ENCODE measurements at regions not wholly inside any gene's neighbourhood (a gene's known extent, or its start where the extent isn't known, plus 50 kb on each side); places are given as distances from the start of the nearest gene placed in this dataset.

GRCh38 chr15:95266451-95267061, 1035.2 kb downstream of the MCTP2 start:
- DNase-seq: no peak

DNA sequence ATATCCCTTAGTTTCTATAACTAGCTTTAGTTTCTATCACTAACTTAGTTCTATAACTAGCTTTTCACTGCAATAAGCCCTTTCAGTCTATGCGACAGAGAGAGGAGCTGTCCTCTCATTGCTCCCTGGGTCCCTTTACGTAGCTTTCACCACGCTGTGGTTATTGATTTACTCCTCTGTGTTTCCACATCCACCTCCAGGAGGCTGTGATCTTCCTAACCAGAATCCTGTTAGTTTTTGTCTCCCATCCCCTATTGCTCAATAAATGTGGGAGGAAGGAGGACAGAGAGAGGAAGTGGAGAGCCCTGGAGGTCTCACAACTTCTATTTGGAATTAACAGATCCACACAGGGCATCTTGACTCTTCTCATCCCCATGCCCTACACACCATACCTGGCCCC, 1036.1 kb downstream of the MCTP2 start:
- no peak for DNase-seq

- no peak for DNase-seq
Measured at GRCh38 chr15:95269242-95270183, 1038.2 kb downstream of the MCTP2 start.

DNA sequence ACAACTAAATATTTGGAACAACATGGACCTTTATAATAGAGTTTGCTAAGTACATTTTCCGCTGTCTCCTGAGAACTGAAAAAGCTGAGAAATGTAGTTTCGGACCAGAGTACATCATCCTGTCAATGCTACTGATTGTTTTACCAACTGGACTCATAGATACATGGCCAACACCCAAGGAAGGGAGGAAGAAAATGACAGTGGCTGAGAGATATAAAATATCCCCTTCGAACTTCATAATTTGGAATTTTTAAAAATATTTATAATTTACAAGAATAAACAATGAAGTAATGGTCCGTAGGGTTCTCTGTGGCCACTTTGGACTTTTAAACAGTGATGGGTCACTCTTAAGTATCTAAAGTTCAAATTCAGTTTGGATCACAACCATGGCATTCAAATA, 1042.7 kb downstream of the MCTP2 start:
- DNase-seq: no peak

- DNase-seq: no peak
Measured at GRCh38 chr15:95277266-95277665, 1045.9 kb downstream of the MCTP2 start.

DNA sequence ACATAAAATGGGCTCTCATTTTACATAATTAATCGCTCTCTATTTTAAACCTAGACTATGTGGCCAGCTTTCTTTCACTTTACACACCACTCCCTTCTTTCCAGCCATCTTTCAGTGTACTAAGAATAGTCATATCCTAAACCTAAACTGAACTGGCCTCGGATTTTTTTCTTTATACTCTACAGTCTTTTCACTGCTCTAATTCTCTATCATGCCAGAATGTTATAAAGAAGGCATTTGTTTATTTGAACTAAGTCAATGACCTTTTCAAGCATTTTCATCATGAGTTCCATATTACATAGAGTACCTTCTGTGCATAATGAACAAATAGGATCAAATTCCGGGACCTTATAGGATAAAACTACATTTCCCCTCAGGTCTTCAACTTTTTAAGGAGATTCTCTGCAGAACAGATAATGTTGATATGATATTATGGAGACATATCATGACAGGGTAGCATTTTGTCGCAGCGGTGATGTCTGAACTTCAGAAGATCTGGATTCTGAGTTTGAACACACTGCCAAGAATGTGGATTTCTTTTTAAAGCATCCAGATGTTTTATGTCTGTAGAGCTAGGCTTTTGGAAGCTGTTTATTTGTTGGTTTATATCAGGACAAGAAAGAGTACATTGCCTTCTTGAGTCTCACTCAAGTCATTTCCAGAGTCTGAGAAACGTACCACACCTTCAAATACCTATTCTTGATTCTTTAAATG, 1047.3 kb downstream of the MCTP2 start:
- no peak for DNase-seq

- DNase-seq: no peak
Measured at GRCh38 chr15:95279277-95280019, 1048.1 kb downstream of the MCTP2 start.

GRCh38 chr15:95280711-95281110, 1049.3 kb downstream of the MCTP2 start:
- DNase-seq: no peak

DNA sequence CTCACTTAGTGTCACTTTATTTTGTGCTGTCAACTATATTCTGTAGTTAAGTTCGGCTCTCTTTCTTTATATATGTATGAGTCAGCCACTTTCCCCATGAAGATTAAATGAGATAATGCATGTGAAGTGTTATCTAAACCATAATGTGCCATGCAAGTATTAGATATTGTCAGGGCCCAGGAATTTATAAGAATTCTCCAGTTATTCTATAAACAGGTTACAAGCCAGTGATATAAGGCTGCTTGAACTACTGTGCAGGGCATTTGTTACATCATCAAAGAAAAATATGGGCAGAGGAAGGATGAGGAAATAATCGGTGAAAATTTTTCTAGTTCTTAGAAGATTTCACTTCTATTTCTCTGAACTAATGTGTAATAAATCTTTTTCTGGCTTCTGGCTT, 1049.0 kb upstream of the NR2F2 start:
- DNase-seq: no peak

DNA sequence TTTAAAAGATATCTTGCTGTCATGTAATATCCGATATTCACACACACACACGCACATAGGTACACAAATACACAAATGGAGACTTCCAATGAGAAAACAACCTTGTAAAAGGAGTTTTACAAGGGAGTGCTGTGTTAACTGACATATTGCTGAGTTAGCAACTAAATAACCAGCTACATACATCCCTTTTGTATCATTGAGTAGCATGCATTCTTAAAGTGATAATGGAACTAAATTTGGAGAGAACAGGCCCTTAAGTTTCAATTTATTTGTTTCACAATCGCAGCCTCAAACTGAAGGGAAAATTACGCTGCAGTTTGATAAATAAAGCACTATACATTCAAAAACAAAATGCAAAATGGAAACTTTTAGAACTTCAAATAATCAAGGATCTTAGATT, 1046.0 kb upstream of the NR2F2 start:
- no peak for DNase-seq

GRCh38 chr15:95284933-95285421, 1045.5 kb upstream of the NR2F2 start:
- no peak for DNase-seq

DNA sequence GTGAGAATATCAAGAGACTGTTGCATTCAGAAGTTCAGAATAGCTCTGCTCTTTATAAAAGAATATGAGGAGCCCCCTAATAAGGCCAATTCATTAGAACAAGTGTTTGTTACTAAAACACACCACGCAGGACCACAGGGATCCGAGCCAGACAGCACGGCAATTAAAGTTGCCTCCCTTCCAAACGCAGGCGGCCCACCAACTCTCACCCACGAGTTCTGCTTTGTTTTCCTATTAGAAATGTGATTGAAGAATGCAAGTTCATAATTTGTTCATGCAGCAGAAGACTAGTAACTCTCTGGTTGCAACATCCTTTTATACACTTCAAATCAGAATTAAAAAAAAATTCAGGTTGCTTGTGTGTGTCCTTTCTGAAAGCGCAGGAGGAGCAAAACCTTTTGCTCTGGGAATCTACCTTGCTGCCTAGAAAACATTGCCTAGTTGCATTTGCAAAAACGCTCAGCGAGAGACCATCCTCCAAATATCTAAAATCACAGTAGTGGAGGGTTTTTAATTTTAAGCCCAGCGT, 1044.1 kb upstream of the NR2F2 start:
- no peak for DNase-seq

DNA sequence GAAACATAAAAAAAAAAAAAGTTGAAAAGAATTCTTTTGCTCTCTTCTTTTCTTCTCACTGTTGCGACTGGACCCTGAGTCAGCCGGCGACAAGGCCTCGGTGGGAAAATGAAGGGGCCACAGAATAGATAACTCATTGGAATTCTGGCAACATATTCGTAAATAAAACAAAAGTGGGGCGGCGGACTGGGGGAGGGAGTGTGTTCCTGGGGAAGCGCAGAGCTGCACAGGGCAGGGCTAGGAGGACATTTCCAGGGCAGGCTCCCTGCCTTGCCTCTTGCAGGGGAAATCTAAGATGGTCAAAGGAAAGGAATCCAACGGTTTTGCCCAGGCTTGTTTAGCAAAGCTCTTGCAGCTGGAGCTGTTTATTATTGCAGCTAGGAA, 1042.8 kb upstream of the NR2F2 start:
- DNase-seq: no peak

DNA sequence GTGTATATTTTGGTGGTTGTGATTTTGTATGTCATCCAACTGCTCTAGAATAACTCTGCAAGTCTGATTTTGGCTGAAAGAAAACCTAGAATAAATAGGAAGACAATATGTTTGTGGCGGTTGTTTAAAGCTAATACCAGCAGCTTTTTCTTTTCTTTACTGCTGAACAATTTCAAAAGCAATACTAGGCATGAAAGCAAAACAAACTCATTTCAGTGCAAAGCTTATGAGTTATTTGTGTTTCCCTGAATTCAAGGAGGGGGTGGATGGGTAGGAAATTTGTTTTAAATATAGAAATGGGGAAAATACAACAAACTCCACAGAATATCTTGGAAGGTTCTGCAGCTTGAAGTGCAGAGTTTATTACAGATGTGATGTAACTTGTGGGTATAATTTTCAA, 1041.9 kb upstream of the NR2F2 start:
- DNase-seq: no peak

DNA sequence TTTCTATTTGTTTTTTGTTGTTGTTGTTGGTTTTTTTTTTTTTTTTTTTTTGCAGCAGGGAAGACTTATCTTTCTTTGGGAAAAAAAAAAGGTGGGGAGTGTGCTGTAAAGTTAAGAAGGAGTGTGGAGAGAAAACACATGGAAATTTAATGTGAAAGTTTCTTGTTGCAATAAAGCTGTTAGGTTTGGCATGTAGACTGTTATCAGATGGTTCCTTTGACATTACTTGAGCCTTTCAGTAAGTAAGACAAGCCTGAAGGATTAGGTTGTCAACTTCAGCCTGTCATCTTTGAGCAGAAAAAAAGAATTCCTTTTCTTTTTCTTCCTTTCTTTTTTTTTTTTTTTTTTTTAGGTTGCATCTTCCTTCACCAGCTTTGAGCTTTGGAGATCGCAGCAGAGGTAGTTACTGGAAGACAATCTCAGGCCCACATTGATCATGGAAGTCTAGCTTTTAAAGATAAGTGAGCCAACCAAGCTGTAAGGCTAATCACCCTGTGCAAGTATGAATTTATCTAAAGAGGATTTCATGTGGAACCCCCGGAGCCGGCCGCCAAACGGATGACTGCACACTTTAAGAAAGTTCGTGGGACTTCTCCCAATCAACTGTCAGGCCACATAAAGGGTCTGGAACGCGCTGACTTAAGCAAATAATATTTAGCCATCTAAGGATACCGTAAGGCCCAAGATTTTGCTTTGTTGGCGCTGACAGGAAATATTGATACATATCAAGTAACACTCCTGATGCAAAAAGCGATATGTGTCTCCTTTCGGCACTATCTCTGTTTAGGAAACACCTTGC, 1040.1 kb upstream of the NR2F2 start:
- no peak for DNase-seq

GRCh38 chr15:95291898-95292472, 1038.5 kb upstream of the NR2F2 start:
- DNase-seq: no peak

- no peak for DNase-seq
Measured at GRCh38 chr15:95292785-95293450, 1037.6 kb upstream of the NR2F2 start.

DNA sequence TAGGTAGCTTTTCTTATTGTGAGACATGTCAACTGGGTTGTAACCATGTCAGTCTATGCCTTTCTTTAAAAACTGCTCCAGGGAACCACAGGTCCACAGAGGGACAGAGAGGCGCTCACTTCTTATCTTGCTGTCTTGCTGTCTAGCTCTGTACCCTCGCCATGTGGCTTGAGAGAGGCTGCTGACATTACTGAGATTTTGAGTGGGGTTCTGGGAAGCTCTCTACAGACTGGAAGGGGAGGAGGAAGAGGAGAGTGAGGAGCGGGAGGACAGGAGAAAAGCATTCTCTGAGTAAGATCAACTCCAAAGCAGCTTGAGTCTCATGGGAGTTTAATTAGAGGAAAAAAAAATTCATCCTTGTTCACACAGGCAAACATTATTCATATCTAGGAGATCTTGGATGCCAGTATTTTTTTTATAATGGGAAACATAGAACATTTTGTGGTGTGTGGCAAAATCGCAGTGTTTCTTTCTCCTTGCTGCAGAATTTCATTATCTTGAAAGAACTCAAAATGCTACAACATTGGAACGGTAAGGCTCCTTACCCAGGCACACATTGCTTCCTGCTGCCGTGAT, 1037.0 kb upstream of the NR2F2 start:
- no peak for DNase-seq

DNA sequence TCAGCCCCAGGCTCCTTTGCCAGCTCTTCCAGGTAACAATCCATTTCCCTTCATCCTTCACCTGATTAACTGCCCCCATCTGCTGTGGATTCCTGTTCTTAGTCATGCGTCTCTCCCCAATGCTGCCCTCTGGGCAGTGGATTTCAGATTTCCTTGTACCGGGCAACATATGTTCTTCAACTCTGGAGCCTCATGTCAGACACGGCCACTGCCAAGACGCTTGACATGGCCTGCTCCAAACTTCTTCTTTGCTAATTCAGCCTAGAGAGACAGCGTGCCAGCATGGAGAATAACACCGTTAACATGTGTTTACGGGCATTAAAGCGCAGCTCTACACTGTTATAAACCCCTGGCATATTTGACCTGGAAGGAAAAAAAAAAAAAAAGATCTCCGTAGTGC, 1035.1 kb upstream of the NR2F2 start:
- DNase-seq: no peak

GRCh38 chr15:95295896-95296625, 1034.4 kb upstream of the NR2F2 start:
- no peak for DNase-seq

Measured in activated T-cell treated with anti-CD3 and anti-CD28 coated beads for 4 hours (primary cell).